Lung (tissue), 11 donors: ENCODE measurements at regions not wholly inside any gene's neighbourhood (a gene's known extent, or its start where the extent isn't known, plus 50 kb on each side); places are given as distances from the start of the nearest gene placed in this dataset.
A peak's percentile ranks its signal among the peaks of the same experiment; 100 is the strongest.

ENCODE experiments used
- ATAC-seq: fragments of 200-7000 bp; cut with Tn5 transposase; one replicate; pipeline ENCODE4 v1.9.1; 2020; ENCODE audit warnings: moderate number of reproducible peaks; ENCODE audit not compliant: insufficient read depth, low FRiP score
- DNase-seq, 3 donors: peaks; one replicate each; pipeline ENCODE4 v3.0.0-alpha.2; 2013 to 2017
- H3K27ac ChIP-seq, 2 donors: one replicate each; pipeline ENCODE4 v1.5.1; 2013; ENCODE audit warnings: mild to moderate bottlenecking in 2 of 2, moderate library complexity in 2 of 2, control low read depth in 1 of 2, inconsistent platforms in 1 of 2, low read depth in 1 of 2, low read length in 1 of 2
- H3K27me3 ChIP-seq, 3 donors: one replicate each; pipeline ENCODE4 v1.5.1; 2013; ENCODE audit warnings: low read length in 2 of 3; ENCODE audit not compliant: control insufficient read depth in 3 of 3, insufficient read depth in 3 of 3
- H3K36me3 ChIP-seq, 4 donors: one replicate each; pipeline ENCODE4 v1.5.1; 2013; ENCODE audit warnings: low read length in 4 of 4, mild to moderate bottlenecking in 1 of 4, moderate library complexity in 1 of 4; ENCODE audit not compliant: control insufficient read depth in 4 of 4, insufficient read depth in 4 of 4
- H3K4me1 ChIP-seq, 5 donors: one replicate each; pipeline ENCODE4 v1.5.1; 2013; ENCODE audit warnings: low read length in 5 of 5, mild to moderate bottlenecking in 2 of 5, moderate library complexity in 1 of 5; ENCODE audit not compliant: control insufficient read depth in 5 of 5, insufficient read depth in 5 of 5
- H3K4me3 ChIP-seq: one replicate; pipeline ENCODE4 v1.5.1; 2013; ENCODE audit warnings: mild to moderate bottlenecking, control low read depth, moderate library complexity
- H3K9ac ChIP-seq, 2 donors: one replicate each; pipeline ENCODE4 v1.5.1; 2013; ENCODE audit warnings: low read length in 2 of 2, control low read depth in 1 of 2; ENCODE audit not compliant: insufficient read depth in 1 of 2
- H3K9me3 ChIP-seq, 4 donors: one replicate each; pipeline ENCODE4 v1.5.1; 2013; ENCODE audit warnings: low read length in 3 of 4, mild to moderate bottlenecking in 1 of 4, moderate library complexity in 1 of 4; ENCODE audit not compliant: control insufficient read depth in 4 of 4, insufficient read depth in 3 of 4
- CTCF ChIP-seq: IDR thresholded peaks from 2 replicates; pipeline ENCODE4 v1.5.1; 2012; ENCODE audit warnings: mild to moderate bottlenecking; ENCODE audit errors: control extremely low read depth, extremely low read depth
- WGBS, 2 donors: extraction: QIAGEN DNeasy Blood & Tissue Kit; methylation state at CpG; one replicate each; pipeline ENCODE4 v1.1.7; 2013; 5-methylcytosine and 5-hydroxymethylcytosine counted together
- donor health status: control.
- donor health status: control.
- donor health status: Bipolar disorder and iron deficiency.
- donor health status: healthy.
- donor health status: DM: yes; HTN: yes; CAD: no.

DNA sequence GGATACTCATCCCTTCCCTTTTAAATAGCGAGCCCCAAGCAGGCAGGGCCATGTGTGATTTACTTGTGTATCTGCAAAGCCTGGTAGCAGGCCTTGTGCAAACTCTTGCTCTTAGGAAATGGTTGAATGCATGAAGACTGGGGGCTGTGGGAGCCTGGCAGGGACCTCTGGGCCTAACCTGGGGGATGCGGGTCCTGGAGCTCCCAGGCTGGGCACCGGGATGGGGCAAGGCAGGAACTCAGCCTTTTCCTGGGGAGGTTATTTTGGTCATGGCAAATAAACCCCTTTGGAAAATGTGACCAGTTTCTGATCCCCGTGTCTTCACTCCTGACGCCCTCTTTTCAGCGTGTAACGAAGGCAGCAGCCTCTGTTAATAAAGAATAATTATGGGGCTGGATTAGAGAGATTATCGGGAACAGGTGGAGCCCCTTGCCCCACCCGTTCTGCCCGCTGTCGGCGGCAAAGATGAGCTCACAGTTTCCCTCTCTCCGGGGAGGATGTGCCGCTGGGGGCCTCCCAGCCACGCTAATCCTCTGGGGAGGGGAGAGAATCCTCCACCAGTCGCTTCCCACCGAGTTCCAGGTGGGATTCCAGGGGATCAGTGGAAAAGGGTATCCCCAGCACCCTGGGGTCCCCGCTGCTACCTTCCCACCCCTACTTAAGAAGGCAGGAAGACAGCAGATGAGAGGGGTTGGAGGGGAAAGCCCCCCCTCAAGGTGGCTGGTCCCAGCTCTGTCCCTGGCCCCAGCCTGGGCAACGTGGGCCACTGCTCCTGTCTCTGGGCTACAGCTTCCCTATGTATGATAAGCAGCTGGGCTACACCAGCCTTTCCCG is 69.7 kb upstream of the WNT4 start:
- Histone ChIP-seq H3K27ac (no peak overlapping the region), H3K4me1 (peaks cover 0 to 8% (median 2%) of the 10 kb centered on the region in 5 donors), H3K9me3 (no peaks in the 10 kb centered on the region), H3K36me3 (no peaks in the 10 kb centered on the region), H3K27me3 (peaks cover 0 to 41% (median 39%) of the 10 kb centered on the region in 3 donors), H3K4me3 (no peak overlapping the region), H3K9ac (no peak overlapping the region)
- 36 to 61% methylated on average over 20 of the region's 20 CpGs for WGBS, 2 donors
- no peak for DNase-seq
- no peak for ATAC-seq
- TF ChIP-seq CTCF, result no peak

- H3K27me3 ChIP-seq, result peaks cover 0 to 19% (median 14%) of the 10 kb centered on the region in 3 donors
- DNase-seq, result no peak
- no peak for TF ChIP-seq CTCF
- peaks cover 0 to 3% (median 0%) of the 10 kb centered on the region in 5 donors for H3K4me1 ChIP-seq
- no peak overlapping the region for H3K4me3 ChIP-seq
- no peaks in the 10 kb centered on the region for H3K36me3 ChIP-seq
- WGBS, 2 donors, result 54 to 74% methylated on average over 12 of the region's 12 CpGs
- peak; percentile 58 for ATAC-seq
- H3K9me3 ChIP-seq, result peaks cover 0 to under 1% (median 0%) of the 10 kb centered on the region in 4 donors
- no peak overlapping the region for H3K9ac ChIP-seq
- no peak overlapping the region for H3K27ac ChIP-seq
These were observed 73.5 kb upstream of the WNT4 start for GRCh38 chr1:22216210-22216883.

GRCh38 chr1:22216966-22217365 is 74.1 kb upstream of the WNT4 start:
- Histone ChIP-seq H3K36me3 (no peaks in the 10 kb centered on the region), H3K4me1 (peaks cover 0 to 6% (median 0%) of the 10 kb centered on the region in 5 donors), H3K9ac (no peak overlapping the region), H3K27ac (no peak overlapping the region), H3K9me3 (peaks cover 0 to 3% (median 0%) of the 10 kb centered on the region in 4 donors), H3K27me3 (peaks cover 0 to 19% (median 10%) of the 10 kb centered on the region in 3 donors), H3K4me3 (no peak overlapping the region)
- no peak for ATAC-seq
- WGBS, 2 donors, result 64 to 97% methylated on average over 3 of the region's 3 CpGs
- no peak for DNase-seq
- no peak for TF ChIP-seq CTCF
